ENCODE measurements at regions not wholly inside any gene's neighbourhood (a gene's known extent, or its start where the extent isn't known, plus 50 kb on each side); places are given as distances from the start of the nearest gene placed in this dataset.

DNA sequence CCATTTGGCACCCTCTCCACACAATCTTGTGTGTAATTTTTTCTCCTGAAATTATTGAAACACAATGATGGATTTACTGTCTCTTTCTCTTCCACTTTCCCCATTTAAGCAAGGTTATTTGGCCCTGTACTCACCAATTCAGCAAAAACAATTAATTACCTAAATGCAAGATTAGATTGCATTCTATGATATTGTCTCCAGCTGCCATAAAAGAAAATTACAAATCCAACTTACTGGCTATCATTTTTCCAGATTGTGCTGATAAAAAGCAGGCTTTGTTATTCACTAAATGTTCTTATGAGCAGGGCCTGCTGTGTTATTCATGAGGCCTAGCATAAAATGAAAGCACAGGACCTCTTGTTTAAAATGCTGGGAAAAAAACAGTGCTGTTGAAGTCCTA, 95.8 kb upstream of the IRAK1BP1 start:
- TF ChIP-seq PPARA (CRISPR knock-in tag; IDR thresholded peaks at IDR 0.05; ENCODE audit: borderline replicate concordance) (no peak), ARNTL (CRISPR knock-in tag; IDR thresholded peaks at IDR 0.05; ENCODE audit: borderline replicate concordance, low read depth) (no peak), ZNF8 (CRISPR knock-in tag; IDR thresholded peaks at IDR 0.05) (no peak)

All from SK-N-SH treated with all-trans-retinoic acid at 6 μM for 48 hours (cell line).